H4 (cell line): ENCODE measurements at regions not wholly inside any gene's neighbourhood (a gene's known extent, or its start where the extent isn't known, plus 50 kb on each side); places are given as distances from the start of the nearest gene placed in this dataset.

Experiments
- DNase-seq: peaks from one replicate; pipeline ENCODE4 v3.0.0-alpha.2; 2015; ENCODE audit warnings: low spot score

GRCh38 chr16:54579106-54579728, 292.6 kb upstream of the IRX3 start:
- DNase-seq, result no peak

- DNase-seq, result no peak
Observed at GRCh38 chr16:54577651-54578128, 291.1 kb upstream of the IRX3 start.

GRCh38 chr16:54576785-54577184, 290.2 kb upstream of the IRX3 start:
- DNase-seq, result no peak

GRCh38 chr16:54568906-54569807, 282.6 kb upstream of the IRX3 start:
- no peak for DNase-seq

- DNase-seq, result no peak
Observed at GRCh38 chr16:54564841-54565240, 278.3 kb upstream of the IRX3 start.

GRCh38 chr16:54554581-54554980, 268.0 kb upstream of the IRX3 start:
- no peak for DNase-seq

GRCh38 chr16:54548281-54548680, 261.7 kb upstream of the IRX3 start:
- DNase-seq, result no peak

GRCh38 chr16:54547052-54547451, 260.5 kb upstream of the IRX3 start:
- no peak for DNase-seq

- no peak for DNase-seq
Observed at GRCh38 chr16:54546521-54546920, 259.9 kb upstream of the IRX3 start.

- no peak for DNase-seq
Observed at GRCh38 chr16:54545854-54546511, 259.4 kb upstream of the IRX3 start.

GRCh38 chr16:54544553-54545180, 258.1 kb upstream of the IRX3 start:
- DNase-seq, result no peak

- no peak for DNase-seq
Observed at GRCh38 chr16:54542805-54543505, 256.4 kb upstream of the IRX3 start.

GRCh38 chr16:54540525-54541180, 254.1 kb upstream of the IRX3 start:
- DNase-seq, result no peak

GRCh38 chr16:54538276-54538675, 251.7 kb upstream of the IRX3 start:
- DNase-seq, result no peak

- no peak for DNase-seq
Observed at GRCh38 chr16:54533856-54534490, 247.4 kb upstream of the IRX3 start.

- DNase-seq, result no peak
Observed at GRCh38 chr16:54526916-54527315, 240.3 kb upstream of the IRX3 start.

GRCh38 chr16:54526087-54526486, 239.5 kb upstream of the IRX3 start:
- no peak for DNase-seq

GRCh38 chr16:54525104-54525503, 238.5 kb upstream of the IRX3 start:
- no peak for DNase-seq

- no peak for DNase-seq
Observed at GRCh38 chr16:54522584-54522983, 236.0 kb upstream of the IRX3 start.

- DNase-seq, result no peak
Observed at GRCh38 chr16:54521327-54521726, 234.7 kb upstream of the IRX3 start.
